Stomach (tissue), 4 donors: ENCODE measurements at regions not wholly inside any gene's neighbourhood (a gene's known extent, or its start where the extent isn't known, plus 50 kb on each side); places are given as distances from the start of the nearest gene placed in this dataset.
"Not testable (repeated sequence)": the region's sequence is repeated elsewhere in the genome, so short reads cannot be mapped to it uniquely, and the experiment has no call there.

ENCODE experiments used
- EP300 ChIP-seq: sonication (generic); formaldehyde crosslinking; IDR thresholded peaks from one replicate; pipeline ENCODE4 v1.6.1; 2017; ENCODE audit warnings: antibody characterized with exemption
- POLR2A ChIP-seq, 4 donors: fragments of 450-650 bp; IDR thresholded peaks; one replicate each; pipeline ENCODE4 v1.6.1; 2016; ENCODE audit warnings: antibody characterized with exemption in 4 of 4, control low read depth in 2 of 4, mild to moderate bottlenecking in 1 of 4, moderate library complexity in 1 of 4
- POLR2AphosphoS5 ChIP-seq, 3 donors: sonication (generic); formaldehyde crosslinking; IDR thresholded peaks; one replicate each; pipeline ENCODE4 v1.6.1; 2016; ENCODE audit warnings: antibody characterized with exemption in 3 of 3
- TF ChIP-seq, protein P1 (sequence below), 7 experiments: fragments of 450-650 bp in 4 of 7; fragments of 200-600 bp in 3 of 7; sonication (generic) in 3 of 7; IDR thresholded peaks; one replicate each; pipeline ENCODE4 v1.5.1; 2016 to 2019; ENCODE audit warnings: antibody characterized with exemption in 7 of 7, control low read depth in 2 of 7, mild to moderate bottlenecking in 1 of 7

GRCh38 chr15:96877442-96877841 lies 546.9 kb downstream of the NR2F2 start:
- TF ChIP-seq POLR2A (IDR thresholded peaks at IDR 0.05); POLR2AphosphoS5 (IDR thresholded peaks at IDR 0.05); EP300: not testable (repeated sequence)
- TF ChIP-seq, protein P1, sequence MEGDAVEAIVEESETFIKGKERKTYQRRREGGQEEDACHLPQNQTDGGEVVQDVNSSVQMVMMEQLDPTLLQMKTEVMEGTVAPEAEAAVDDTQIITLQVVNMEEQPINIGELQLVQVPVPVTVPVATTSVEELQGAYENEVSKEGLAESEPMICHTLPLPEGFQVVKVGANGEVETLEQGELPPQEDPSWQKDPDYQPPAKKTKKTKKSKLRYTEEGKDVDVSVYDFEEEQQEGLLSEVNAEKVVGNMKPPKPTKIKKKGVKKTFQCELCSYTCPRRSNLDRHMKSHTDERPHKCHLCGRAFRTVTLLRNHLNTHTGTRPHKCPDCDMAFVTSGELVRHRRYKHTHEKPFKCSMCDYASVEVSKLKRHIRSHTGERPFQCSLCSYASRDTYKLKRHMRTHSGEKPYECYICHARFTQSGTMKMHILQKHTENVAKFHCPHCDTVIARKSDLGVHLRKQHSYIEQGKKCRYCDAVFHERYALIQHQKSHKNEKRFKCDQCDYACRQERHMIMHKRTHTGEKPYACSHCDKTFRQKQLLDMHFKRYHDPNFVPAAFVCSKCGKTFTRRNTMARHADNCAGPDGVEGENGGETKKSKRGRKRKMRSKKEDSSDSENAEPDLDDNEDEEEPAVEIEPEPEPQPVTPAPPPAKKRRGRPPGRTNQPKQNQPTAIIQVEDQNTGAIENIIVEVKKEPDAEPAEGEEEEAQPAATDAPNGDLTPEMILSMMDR (IDR thresholded peaks at IDR 0.05) = not testable (repeated sequence)
